Endothelial cell of umbilical vein (primary cell): ENCODE measurements at regions not wholly inside any gene's neighbourhood (a gene's known extent, or its start where the extent isn't known, plus 50 kb on each side); places are given as distances from the start of the nearest gene placed in this dataset.
"Not testable (repeated sequence)": the region's sequence is repeated elsewhere in the genome, so short reads cannot be mapped to it uniquely, and the experiment has no call there.

Experiments
- BruUV-seq: library from RNA; stranded (reverse); fragments of 400-500 nt; replicated peaks from 2 replicates; lab custom pipeline; 2021; lab: Mats Ljungman, UMichigan
- CTCF ChIA-PET: fragments of 300-600, 350-600 bp; sonication (Branson Sonifier 250); formaldehyde crosslinking; loops from one replicate; lab custom pipeline; 2021; ENCODE audit warnings: antibody characterized with exemption, inconsistent platforms; lab: Charles Lee
- POLR2A ChIA-PET: fragments of 300-600, 350-600 bp; sonication (Branson Sonifier 250); formaldehyde crosslinking; loops from one replicate; lab custom pipeline; 2021; ENCODE audit warnings: antibody characterized with exemption, inconsistent platforms; lab: Charles Lee
- DNase-seq: peaks from one replicate; pipeline ENCODE4 v3.0.0-alpha.2; 2011; ENCODE audit warnings: low read depth, low spot score
- FAIRE-seq: peaks from 2 replicates; lab custom pipeline; 2011; peaks lifted over from hg19 to GRCh38; lab: Jason Lieb, UNC
- H2AFZ ChIP-seq: 2 replicates; pipeline ENCODE4 v1.6.0; 2012; ENCODE audit warnings: low read depth, low read length, control low read depth, inconsistent platforms
- H3K27ac ChIP-seq: 2 replicates; pipeline ENCODE4 v1.5.1; 2011; ENCODE audit warnings: low read depth, mild to moderate bottlenecking, control low read depth, low read length, moderate library complexity; ENCODE audit not compliant: insufficient read depth
- H3K27me3 ChIP-seq, 2 experiments: 2 replicates each; pipeline versions ENCODE4 v1.6.0 to v1.6.1; 2011; ENCODE audit warnings: low read length in 2 of 2, mixed read lengths in 1 of 2; ENCODE audit not compliant: control insufficient read depth in 2 of 2, insufficient read depth in 2 of 2
- H3K36me3 ChIP-seq, 2 experiments: 2 replicates in 1 of 2; 3 replicates in 1 of 2; pipeline ENCODE4 v1.5.1; 2011; ENCODE audit warnings: low read length in 2 of 2, mild to moderate bottlenecking in 1 of 2, moderate library complexity in 1 of 2; ENCODE audit not compliant: control insufficient read depth in 2 of 2, insufficient read depth in 2 of 2; ENCODE audit errors: extremely low read depth in 1 of 2
- H3K4me1 ChIP-seq: 3 replicates; pipeline ENCODE4 v1.5.1; 2011; ENCODE audit warnings: mild to moderate bottlenecking, low read length; ENCODE audit not compliant: control insufficient read depth, insufficient read depth; ENCODE audit errors: extremely low read depth
- H3K4me2 ChIP-seq: 2 replicates; pipeline ENCODE4 v1.6.1; 2011; ENCODE audit warnings: low read length, control low read depth, mixed read lengths; ENCODE audit not compliant: insufficient read depth
- H3K4me3 ChIP-seq, 3 experiments: fragments of 200-600 bp in 1 of 3; sonication (generic), shearing (Covaris generic) in 1 of 3; replicated peaks in 1 of 3; 2 replicates each; pipeline ENCODE4 v1.5.1; 2011 to 2016; ENCODE audit warnings: control low read depth in 3 of 3, low read length in 3 of 3, mild to moderate bottlenecking in 2 of 3, inconsistent platforms in 1 of 3, low read depth in 1 of 3, moderate library complexity in 1 of 3; ENCODE audit not compliant: insufficient read depth in 1 of 3
- H3K79me2 ChIP-seq: 2 replicates; pipeline ENCODE4 v1.6.0; 2012; ENCODE audit warnings: low read length, inconsistent platforms; ENCODE audit not compliant: control insufficient read depth, insufficient read depth
- H3K9ac ChIP-seq: replicated peaks from 2 replicates; pipeline ENCODE3; 2011; ENCODE audit warnings: low read length, control low read depth; ENCODE audit not compliant: insufficient read depth; ENCODE audit errors: extremely low read depth
- H3K9me1 ChIP-seq: replicated peaks from 3 replicates; pipeline ENCODE4 v1.6.0; 2011; ENCODE audit warnings: mild to moderate bottlenecking, low read length; ENCODE audit not compliant: control insufficient read depth, insufficient read depth; ENCODE audit errors: extremely low read depth
- H3K9me3 ChIP-seq: replicated peaks from 2 replicates; pipeline ENCODE4 v1.5.1; 2012; ENCODE audit warnings: low read length, inconsistent platforms; ENCODE audit not compliant: control insufficient read depth, insufficient read depth
- H4K20me1 ChIP-seq: replicated peaks from 2 replicates; pipeline ENCODE3; 2011; ENCODE audit warnings: mild to moderate bottlenecking, low read length; ENCODE audit not compliant: control insufficient read depth, insufficient read depth; ENCODE audit errors: extremely low read depth
- dilution Hi-C: fragments of 300-500 bp; cut with MboI; formaldehyde crosslinking; loops from one replicate; pipeline ENCODE4 v1.15.0; 2019; ENCODE audit warnings: low sequenced_read_pairs; ENCODE audit not compliant: extremely low pct_ligation_motif_present
- intact Hi-C: fragments of 100-400 bp; cut with micrococcal nuclease; formaldehyde crosslinking; loops from one replicate; pipeline ENCODE4 v1.10.0; 2022

DNA sequence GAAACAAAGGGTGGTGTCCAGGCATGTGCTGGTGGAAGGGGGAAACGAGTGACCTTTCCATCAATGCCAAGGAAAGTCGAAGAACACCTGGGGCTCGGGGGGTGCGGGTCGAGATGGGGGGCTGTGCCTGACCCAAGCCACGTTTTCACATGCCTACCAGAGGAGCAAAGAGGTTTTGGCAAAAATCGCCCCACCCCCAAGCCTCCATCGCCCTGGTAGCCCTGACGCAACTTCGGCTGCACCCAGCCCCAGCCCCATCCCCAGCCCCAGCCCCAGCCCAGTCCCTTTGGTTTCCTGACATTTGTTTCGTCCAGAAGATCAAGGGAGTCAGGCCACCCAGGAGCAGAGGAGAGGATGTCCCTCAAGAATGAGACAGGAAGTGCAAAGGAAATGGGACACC is 133.8 kb upstream of the ANKRD20A1 start:
- H3K27me3 ChIP-seq, H3K9me1 ChIP-seq, H3K4me3 ChIP-seq, DNase-seq, BruUV-seq, H3K36me3 ChIP-seq, H3K79me2 ChIP-seq, H3K9ac ChIP-seq, H3K9me3 ChIP-seq, POLR2A ChIA-PET, H3K4me2 ChIP-seq, FAIRE-seq, H3K4me1 ChIP-seq, H3K27ac ChIP-seq, H2AFZ ChIP-seq, CTCF ChIA-PET, intact Hi-C loops, H4K20me1 ChIP-seq, dilution Hi-C loops: not testable (repeated sequence)

DNA sequence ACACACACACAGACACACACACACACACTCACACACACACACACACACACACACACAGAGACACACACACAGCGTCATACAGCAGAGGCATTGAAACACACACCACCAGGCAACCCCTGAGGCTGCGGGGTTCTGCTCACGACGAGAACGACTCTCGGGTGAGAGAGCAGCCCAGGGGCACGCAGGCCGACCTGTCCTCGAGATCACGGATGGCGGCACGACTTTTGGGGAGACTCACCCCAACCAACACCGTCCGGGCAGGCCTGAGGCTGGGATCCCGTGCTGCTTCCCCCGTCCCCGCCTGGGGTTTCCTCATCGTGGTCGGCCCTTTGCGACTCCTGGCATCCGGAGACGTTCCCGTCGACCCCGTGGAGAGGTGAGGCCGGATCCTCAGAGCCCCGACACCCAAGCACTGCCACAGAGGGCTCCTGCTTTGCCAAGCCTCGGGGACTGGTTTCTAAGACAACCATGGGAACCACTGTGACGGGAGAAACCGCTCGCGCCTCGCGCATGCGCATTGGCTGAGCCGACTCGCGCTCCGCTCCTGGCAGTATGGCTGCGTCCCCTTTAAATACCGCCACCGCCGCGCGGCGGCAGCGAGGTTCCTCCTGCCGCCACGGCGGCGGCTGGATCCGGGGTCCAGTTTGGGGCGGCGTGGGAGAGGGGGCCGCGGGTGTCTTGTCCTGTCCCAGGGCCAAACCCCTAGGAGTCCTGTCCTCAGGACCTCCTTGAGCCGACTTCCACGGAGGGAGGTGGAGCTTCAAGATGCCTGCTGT is 132.3 kb upstream of the ANKRD20A1 start:
- dilution Hi-C loops, H3K9me3 ChIP-seq, H2AFZ ChIP-seq, H3K36me3 ChIP-seq, H3K4me1 ChIP-seq, POLR2A ChIA-PET, H4K20me1 ChIP-seq, H3K79me2 ChIP-seq, H3K4me2 ChIP-seq, H3K9me1 ChIP-seq, FAIRE-seq, DNase-seq, intact Hi-C loops, H3K9ac ChIP-seq, H3K27ac ChIP-seq, H3K27me3 ChIP-seq, BruUV-seq, CTCF ChIA-PET: not testable (repeated sequence)
- peak overlapping the region in 1 of 3 experiments; percentile 18 for H3K4me3 ChIP-seq

DNA sequence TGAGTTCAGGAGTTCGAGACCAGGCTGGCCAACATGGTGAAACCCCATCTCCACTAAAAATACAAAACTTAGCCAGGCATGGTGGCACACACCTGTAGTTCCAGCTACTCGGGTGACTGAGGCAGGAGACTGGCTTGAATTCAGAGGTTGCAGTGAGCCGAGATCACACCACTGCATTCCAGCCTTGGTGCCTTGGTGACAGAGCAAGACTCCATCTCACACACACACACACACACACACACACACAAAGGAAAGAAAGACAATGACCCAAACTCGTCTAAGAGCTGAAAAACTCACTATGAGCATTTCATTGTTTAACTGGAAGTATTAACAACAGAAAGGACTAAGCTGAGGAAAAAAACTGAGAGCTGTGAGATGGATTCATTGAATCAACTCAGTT is 95.6 kb upstream of the ANKRD20A1 start:
- CTCF ChIA-PET, BruUV-seq, H2AFZ ChIP-seq, DNase-seq, intact Hi-C loops, H3K9me1 ChIP-seq, H3K79me2 ChIP-seq, H4K20me1 ChIP-seq, H3K4me1 ChIP-seq, H3K36me3 ChIP-seq, dilution Hi-C loops, POLR2A ChIA-PET, H3K27me3 ChIP-seq, H3K27ac ChIP-seq, H3K4me2 ChIP-seq, H3K9me3 ChIP-seq, FAIRE-seq, H3K4me3 ChIP-seq, H3K9ac ChIP-seq: not testable (repeated sequence)

DNA sequence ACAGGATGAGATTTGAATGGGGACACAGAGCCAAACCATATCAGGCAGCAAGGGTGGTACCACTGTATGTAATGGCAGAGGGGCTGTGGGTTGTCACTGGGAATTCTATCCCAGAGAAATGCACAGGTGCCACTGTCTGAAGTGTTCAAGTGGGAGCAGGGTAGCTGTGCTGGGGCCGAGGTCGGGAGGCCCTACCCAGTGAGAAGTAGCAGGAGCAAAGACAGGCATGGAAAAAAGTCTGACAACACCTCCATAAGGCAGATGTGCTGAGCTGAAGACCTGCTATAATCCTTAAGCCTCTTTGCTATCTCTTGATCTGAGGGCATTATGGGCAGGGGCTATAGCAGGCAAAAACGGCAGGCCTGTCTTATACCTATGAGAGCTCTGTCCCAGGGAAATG is 86.9 kb upstream of the ANKRD20A1 start:
- H3K4me1 ChIP-seq, dilution Hi-C loops, POLR2A ChIA-PET, BruUV-seq, H3K9me1 ChIP-seq, H3K9ac ChIP-seq, intact Hi-C loops, H3K4me3 ChIP-seq, H3K27ac ChIP-seq, H3K27me3 ChIP-seq, H4K20me1 ChIP-seq, H3K36me3 ChIP-seq, DNase-seq, H3K9me3 ChIP-seq, H2AFZ ChIP-seq, H3K4me2 ChIP-seq, H3K79me2 ChIP-seq, FAIRE-seq, CTCF ChIA-PET: not testable (repeated sequence)
